Dedifferentiated amniotic fluid mesenchymal stem cell (primary cell): ENCODE measurements at regions not wholly inside any gene's neighbourhood (a gene's known extent, or its start where the extent isn't known, plus 50 kb on each side); places are given as distances from the start of the nearest gene placed in this dataset.
"Not testable (repeated sequence)": the region's sequence is repeated elsewhere in the genome, so short reads cannot be mapped to it uniquely, and the experiment has no call there.

ENCODE experiments used
- DNase-seq: peaks from one replicate; pipeline ENCODE4 v3.0.0-alpha.2; 2016; ENCODE audit errors: extremely low spot score

DNA sequence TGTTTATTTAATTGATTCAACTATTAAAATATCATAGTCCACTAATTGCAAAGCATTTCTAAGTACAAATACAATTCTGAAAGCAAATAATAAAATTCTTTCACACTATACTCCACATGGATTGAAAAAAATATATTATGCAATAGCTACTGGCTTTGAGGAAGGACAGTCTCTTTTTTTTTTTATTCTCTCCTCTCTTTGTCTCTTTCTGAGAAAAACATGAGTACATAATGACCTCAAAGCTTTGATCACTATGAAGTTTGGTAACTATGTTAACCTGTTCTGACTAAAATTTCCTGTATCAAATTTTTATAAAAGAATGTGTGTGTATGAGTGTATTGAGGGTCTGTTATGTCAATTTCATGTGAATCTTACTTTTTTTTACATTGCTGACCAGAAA, 96.2 kb downstream of the RGS2 start:
- no peak for DNase-seq

DNA sequence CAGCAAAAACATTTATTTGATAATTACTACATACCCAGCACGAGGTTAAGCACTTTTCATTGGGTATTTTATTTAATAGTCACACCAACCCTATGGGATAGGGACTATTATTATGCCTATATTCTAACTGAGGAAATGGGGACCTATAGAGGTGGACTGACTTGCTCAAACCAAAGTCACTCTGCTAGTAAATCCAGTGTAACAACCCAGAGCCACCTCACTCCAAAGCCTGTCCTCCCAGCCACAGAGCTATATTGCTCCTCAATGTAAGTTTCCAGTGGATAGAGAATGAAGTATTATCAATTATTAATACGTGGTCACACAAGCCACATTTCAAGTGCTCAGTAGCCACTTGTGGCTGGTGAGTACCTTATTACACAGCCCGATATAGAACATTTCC, 97.5 kb downstream of the RGS2 start:
- DNase-seq: no peak

DNA sequence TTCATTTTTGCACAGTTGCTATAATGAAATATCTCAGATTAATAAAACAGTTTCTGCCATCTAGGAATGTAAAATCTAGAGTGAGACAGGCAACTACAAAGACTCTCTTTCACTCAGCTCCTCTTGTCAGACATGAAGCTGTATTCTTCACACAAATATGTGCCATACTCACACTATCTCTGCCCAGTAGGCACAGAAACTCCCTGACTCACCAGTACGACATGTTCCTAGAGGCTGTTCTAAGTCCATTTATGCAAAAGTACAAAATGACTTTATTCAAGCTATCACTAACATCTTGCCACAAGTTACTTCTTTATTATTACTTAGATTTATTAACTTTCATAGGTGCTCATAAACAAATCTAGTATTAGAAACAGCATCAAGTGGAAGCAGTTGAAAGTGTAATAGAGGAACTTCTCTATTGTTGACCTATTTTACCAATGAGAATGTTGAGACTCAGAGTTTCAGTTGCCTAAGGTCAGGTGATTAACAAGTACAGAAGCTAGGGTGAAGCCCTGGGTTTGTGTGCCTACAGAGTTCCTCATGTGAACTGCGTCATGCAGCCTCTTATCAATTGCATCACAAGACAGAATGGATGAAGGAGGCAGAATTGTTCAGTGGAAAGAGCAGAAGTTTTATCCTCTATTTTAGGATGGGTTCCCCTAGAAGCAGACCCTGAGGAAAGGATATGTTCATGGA, 98.9 kb downstream of the RGS2 start:
- DNase-seq: peak; percentile 15

DNA sequence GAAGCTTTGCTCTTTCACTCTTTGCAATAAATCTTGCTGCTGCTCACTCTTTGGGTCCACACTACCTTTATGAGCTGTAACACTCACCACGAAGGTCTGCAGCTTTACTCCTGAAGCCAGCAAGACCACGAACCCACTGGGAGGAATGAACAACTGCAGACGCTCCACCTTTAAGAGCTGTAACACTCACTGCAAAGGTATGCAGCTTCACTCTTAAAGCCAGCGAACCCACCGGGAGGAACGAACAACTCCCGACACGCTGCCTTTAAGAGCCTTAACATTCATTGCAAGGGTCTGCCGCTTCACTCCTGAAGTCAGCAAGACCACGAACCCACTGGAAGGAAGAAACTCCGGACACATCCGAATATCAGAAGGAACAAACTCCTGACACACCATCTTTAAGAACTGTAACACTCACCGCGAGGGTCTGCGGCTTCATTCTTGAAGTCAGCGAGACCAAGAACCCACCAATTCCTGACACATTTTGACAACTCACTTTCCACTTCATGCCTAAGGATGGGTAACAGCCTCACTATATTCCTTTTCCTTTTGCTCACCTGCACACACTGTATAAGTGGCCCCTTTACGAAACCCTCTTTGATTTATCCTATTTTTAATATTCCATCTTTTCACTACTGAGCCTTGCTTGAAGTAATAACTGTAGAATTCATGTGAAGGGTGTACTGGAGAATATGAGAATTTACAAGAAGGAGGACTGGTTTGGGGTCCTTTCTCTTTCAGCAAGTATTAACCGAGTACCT, 103.2 kb downstream of the RGS2 start:
- not testable (repeated sequence) for DNase-seq

DNA sequence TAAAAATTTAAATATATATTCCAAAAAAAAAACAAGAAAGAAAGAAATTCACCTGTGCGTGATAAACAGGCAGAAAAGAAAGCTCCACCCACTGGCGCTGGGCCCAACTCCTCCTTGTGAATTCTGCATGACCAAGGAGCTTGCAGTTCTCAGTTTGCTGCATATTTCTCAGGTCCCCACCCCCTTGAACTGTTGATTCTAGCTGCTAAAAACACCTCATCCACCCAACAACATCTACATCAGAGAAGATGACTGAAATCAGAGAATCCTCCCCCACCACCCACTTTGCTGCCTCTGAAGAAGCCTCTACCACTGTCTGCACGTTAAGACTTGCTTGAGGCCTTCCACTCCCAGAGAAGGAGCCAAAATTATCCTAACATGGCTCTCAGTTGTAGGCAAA, 104.8 kb downstream of the RGS2 start:
- DNase-seq: no peak

DNA sequence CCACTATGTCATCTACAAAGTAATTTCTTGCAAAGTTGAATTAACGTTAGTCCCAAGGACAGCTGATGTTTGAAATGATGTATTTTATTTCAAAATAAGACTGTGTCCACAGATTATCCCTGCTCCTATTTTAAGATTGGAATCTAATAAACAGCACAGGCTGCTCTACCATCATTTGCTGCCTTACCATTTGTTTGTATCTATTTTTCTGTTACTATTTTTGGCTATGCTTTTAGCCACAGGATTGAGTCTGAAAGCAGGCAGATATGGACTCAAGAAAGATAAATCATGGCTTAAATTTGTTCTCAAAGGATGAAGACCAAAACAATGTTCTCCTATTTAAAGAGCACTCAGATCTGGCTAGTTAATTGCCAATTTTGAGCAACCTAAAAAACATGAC, 105.3 kb downstream of the RGS2 start:
- no peak for DNase-seq

DNA sequence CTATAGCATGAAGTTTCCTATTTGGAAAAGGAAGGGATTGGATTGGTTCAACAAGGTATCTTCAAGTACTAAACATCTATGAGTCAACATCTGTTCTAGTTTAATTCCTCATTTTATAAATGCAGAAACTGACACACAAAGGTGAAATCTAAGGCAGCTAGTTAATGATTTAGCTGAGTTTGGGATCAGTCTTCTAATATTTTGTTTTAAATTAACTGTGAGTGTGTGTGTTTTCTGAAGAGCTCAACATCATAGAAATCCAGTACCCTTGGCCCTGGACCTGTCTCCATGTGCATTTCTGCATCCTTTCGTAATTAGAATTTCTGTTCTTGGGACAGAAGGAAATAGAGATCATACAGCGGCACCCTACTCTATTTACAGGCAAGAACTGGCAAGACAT, 105.9 kb downstream of the RGS2 start:
- no peak for DNase-seq

DNA sequence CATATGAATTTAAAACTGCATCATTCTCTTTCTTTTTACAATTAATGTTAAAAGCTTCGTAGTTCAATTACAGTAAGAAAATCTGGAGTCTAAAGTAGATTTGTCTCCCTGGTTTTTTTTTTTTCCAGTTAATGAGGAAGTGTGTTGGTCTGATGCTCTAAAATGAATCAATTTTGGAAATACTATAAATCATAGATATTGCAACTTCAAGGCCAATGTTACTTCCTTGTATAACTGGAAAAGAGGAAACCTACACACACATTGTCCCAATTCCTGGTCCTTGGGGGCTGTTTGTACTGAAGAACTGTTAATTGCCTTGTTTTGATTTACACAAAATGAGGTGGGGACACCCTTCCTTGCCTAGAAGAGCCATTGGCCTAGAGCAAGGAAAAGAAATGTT, 107.2 kb downstream of the RGS2 start:
- DNase-seq: no peak

DNA sequence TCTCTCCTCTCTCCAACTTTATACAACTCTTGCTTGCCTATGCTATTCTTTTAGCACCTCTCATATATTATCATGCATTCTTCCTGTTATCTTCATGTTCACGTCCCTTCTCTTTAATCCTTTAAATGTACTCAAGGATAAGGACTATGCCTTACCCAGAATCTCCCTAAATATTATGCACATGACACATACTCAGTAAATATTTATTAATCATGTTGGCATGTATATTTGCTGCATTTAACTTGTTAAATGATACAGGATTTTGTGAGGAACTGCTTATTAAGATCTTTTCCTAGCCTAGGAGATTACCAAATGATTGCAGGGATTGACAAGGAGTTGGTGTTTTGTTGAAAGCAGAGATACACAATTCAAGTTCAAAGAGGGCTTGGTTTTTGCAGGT, 109.4 kb downstream of the RGS2 start:
- DNase-seq: no peak

DNA sequence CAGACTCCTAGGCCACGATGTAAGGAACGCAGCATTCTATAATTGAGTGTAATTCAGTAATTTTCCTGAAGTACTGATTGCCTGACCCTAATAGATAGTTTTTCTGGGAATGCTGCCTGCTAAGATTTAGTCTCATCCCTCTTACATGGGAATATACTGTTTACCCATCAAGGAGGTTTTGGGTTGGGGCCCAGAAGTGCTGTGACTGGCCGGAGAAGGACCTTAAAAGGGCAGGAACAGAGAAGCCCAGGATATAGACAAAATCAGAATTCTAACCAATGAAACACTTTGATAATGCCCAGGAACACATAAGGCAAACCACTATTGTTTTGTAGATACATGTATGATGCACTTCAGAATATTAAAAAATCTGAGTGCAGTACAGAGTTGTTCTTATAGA, 111.6 kb downstream of the RGS2 start:
- DNase-seq: no peak

DNA sequence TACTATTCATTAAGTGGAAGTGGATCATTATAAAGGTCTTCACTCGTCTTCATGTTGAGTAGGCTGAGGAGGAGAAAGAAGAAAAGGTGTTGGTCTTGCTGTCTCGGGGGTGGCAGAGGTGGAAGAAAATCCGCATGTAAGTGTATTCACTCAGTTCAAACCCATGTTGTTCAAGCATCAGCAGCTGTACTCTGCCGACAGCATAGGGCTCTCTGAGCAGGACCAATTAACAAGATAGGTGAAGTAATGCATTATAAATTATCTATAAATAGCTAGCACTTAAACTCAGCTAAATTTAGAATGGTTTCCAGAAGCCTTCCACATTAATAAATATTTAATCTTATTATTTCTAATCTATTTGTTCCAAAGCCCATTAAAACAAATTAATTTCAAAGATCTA, 116.8 kb downstream of the RGS2 start:
- no peak for DNase-seq

DNA sequence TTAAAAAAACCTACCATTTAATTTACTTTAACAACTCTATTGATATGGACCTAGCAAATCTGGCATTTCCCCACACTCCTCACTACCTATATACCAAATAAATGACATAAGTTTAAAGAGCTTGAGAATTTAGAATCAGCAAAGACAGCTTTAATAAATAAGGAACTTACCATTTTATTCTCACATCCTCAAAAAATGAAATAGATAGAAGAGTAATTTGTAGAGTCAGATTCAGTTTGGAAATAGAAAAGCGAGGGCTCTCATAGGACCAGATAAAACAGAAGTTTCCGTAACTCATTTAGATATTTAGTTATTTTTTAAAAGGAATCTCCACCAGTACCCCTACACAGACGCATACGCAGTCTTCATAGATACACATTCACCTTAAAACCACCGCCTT, 117.9 kb downstream of the RGS2 start:
- no peak for DNase-seq

DNA sequence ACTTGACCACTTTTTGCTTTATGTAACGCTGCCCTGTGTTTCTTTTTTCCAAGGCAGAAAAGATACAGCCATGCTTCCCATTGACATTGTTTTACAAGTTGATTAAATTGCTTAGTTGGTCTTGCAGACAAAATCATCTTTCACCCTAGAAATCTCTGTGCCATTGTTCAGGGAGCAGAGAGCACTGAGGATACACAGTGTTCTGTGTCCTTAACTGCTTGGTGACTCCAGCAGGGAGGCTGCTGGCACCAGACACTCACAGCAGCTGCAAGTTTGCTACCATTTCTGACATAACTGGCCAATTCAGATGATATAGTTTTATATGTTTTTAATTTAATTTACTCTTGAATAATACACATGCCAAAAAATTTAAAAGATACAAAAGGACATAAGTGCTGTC, 118.7 kb downstream of the RGS2 start:
- DNase-seq: no peak

DNA sequence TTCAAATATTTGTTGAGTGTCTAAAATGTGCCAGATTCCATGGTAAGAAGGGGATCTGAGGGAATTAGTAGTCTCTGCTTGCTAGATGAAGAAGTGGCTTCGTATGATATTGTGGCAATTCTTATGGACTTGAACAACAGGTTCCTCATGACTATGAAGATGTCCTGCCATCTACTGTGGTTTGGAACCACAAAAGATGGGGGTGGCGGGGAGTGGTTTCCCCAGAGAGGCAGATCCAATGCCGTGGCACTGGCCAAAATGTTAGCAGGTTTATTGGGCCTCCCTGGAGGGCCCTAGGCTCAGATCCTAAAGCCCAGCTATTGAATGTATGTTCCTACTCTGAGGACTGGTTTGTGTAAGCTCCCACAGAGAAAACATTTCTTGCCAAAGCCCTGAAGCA, 120.8 kb downstream of the RGS2 start:
- DNase-seq: no peak

DNA sequence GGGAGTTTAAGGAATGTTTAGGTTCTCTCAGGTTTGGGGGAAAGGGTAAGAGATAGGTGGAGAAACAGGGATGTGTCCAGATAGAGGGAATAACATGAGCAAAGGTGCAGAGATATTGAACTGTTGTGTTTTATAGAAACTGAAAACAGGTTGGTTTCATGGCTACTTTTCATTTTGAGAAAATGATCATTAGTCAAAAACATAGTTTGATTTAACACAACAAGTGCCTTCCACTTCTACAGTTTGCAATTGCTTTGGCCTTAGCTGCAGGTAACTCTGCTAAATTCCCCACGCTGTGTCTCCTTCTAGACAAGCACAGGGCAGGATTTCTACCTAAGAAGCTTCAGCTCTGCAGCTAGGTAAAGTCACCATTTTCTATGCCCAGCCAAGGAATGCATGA, 124.9 kb downstream of the RGS2 start:
- no peak for DNase-seq

DNA sequence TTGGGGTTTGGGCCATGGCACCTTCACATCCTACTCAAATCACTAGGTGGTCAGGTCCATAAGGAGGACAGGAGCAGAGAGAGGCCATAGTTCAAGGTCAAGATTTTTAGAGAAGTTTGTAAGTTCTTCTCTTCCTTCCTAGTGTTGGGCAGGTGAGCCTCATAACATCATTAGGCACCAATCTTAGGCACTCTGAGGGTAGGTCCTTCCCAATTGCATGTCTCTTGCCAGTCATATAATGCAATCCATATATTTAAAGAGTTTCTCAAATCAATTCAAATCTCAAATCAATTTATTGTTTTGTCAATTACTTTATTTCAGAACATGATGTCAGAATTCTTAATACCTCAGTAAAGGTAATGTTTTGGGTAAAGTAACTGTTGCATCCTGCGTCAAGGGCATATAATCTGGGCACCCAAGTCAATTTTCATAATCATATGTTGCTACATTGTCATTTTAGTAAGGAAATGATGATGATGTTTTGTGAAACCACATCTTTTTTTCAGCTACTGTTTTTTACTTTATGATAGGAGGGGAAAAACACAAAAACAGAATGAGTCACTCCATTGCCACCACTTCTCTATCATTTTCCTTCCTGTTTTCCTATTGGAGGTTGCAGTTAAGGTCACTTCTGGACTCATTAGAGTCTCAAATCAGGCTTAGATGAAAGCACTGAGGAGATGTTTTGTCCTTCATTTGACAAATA, 122.7 kb downstream of the UCHL5 start:
- no peak for DNase-seq

DNA sequence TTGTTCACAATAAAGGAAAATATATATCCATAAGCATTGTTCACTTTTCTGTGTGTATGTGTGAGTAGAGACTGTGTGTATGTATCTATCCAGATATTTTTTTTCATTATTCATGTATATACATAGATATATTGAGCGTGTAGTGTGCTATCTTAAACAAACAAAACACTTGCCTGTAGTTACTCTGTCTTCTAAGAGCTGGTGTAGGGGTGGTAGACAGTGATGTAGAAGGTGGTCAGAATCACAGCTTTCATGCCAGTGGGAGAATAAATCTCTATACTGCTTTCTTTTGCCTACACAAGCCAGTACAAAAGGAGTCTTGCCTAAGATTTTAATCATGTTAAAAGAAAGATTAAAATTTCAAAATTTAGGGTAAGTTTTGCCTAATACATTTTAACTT, 122.0 kb downstream of the UCHL5 start:
- DNase-seq: no peak

DNA sequence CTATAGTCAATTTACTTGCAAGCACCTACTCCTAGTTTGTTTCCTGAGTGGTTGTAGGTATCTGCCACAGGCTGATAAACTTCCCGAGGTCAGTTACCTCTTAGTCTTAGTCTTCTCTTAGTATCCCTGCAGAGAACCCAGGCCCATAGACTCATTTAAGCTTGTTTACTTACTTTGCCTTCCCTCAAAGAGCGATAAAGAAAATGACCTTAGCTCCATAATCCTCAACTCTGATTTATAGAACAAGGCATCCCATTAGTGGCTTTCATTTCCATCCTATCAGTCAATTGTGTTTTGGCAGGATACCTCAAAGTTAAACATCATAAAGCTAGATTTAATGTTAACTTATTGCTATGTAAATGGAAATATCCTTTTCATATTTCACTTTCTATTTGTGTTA, 119.7 kb downstream of the UCHL5 start:
- DNase-seq: no peak

DNA sequence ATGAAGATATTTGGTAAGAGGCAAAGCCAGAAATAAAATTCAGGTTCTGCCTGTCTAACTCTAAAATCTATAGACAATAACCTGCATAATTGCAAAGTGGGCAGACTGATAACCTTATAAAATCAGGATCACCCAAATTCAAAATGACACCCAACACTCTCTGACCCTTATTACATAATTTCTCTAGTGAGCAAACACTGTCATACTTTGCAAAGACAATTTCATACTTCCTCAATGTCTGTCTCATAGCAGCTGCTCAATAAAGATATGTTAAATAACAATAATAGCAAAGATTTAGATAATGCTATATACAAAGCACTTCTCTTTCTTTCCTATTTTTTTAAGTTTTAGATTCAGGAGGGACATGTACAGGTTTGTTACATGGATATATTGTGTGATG, 118.5 kb downstream of the UCHL5 start:
- DNase-seq: no peak

DNA sequence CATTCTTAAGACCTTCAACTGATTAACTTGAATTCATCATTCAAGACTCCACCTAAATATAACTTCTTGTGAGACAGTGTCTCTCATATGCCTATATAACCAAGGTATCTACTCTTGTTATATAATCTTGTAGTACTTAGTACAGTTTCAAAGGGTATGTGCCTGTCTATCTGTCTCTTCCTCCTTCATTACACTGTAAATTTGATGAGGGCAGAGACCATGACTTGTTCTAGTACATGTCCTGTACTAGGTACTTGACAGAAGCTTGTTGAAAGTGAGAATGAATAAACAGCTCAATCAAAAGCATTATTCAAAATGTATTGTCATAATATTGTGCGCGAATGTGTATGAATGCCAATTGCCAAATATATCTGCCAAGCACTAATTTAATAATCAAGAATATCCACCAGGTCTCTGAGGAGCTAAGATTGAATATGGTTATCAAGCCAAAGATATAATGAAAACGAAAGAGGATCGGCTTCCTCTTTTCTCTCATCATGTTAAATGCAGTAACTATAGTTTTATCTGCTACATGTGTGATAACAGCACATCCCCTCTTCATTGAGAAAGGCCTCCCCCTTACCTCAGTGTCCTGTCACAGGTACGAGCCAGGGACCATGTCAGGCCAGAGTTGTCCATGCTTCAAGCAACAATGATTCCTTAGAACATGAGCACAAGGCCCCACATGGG, 117.3 kb downstream of the UCHL5 start:
- DNase-seq: no peak

DNA sequence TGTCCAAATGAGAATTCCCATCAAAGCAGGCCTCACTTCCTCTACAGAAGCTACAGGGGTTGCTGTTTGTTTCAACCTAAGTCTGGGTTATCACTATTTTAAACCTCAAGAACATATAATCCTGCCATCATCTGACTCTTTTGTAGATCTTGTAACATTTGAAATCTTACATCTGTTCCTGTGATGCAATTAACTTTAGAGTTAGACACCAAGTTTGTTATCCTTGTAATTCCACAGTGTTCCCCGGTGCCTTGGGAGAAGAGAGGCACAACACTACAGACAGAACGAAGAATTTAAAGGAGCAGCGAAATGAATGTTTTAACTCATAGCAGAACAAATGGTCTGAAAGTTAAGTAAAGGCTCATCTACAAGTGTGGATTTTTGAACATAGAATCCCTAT, 116.1 kb downstream of the UCHL5 start:
- no peak for DNase-seq

DNA sequence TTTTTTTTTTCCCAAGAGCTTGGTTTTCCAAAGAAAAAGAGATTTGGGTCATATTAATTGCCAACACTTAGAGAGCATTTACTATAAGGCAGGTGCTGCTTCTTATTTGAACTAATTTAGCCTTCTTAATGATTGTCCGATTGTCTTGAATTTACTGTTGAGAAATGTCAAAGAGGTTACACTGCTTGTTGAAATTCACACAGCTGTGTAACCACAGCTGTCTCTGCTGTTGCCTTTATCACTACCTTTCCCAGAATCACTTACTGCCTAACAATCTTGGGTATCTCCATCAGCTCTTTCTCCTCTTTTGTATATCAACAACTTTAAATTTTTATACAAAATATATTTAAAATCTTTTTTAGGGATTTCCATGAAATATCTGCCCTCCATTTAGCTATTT, 115.6 kb downstream of the UCHL5 start:
- no peak for DNase-seq
